GM23338 (cell line): ENCODE measurements at regions not wholly inside any gene's neighbourhood (a gene's known extent, or its start where the extent isn't known, plus 50 kb on each side); places are given as distances from the start of the nearest gene placed in this dataset.

Source experiments
- ATAC-seq: fragments of 200-7000 bp; cut with Tn5 transposase; 3 replicates; pipeline ENCODE4 v1.9.1; 2020
- DNase-seq: peaks from one replicate; pipeline ENCODE4 v3.0.0-alpha.2; 2015; ENCODE audit warnings: low spot score
- H2AFZ ChIP-seq: fragments of 200-600 bp; sonication (generic); 2 replicates; pipeline ENCODE4 v1.8.0; 2016; ENCODE audit warnings: antibody characterized with exemption, mild to moderate bottlenecking, moderate library complexity
- H3F3A ChIP-seq: fragments of 200-600 bp; sonication (generic); replicated peaks from 2 replicates; pipeline ENCODE4 v1.8.0; 2017; ENCODE audit warnings: antibody characterized with exemption, mixed run types, low read depth
- H3K27ac ChIP-seq: fragments of 200-600 bp; sonication (generic); 2 replicates; pipeline ENCODE4 v1.6.1; 2016; ENCODE audit warnings: low read depth
- H3K27me3 ChIP-seq: fragments of 200-600 bp; sonication (generic); 2 replicates; pipeline ENCODE4 v1.8.0; 2016; ENCODE audit warnings: mild to moderate bottlenecking, mixed run types, moderate library complexity; ENCODE audit not compliant: insufficient read depth
- H3K36me3 ChIP-seq: fragments of 200-600 bp; sonication (generic); 2 replicates; pipeline ENCODE4 v1.8.0; 2016; ENCODE audit warnings: mild to moderate bottlenecking; ENCODE audit not compliant: insufficient read depth
- H3K4me1 ChIP-seq: fragments of 200-600 bp; sonication (generic); 2 replicates; pipeline ENCODE4 v1.8.0; 2016; ENCODE audit warnings: mild to moderate bottlenecking, moderate library complexity; ENCODE audit not compliant: insufficient read depth
- H3K4me2 ChIP-seq: fragments of 200-600 bp; sonication (generic); 2 replicates; pipeline ENCODE4 v1.7.1; 2017; ENCODE audit warnings: mixed run types
- H3K4me3 ChIP-seq: fragments of 200-600 bp; sonication (generic); 2 replicates; pipeline ENCODE4 v1.6.1; 2016; ENCODE audit warnings: mixed run types
- H3K79me2 ChIP-seq: fragments of 200-600 bp; sonication (generic); replicated peaks from 2 replicates; pipeline ENCODE4 v1.8.0; 2017; ENCODE audit warnings: mild to moderate bottlenecking; ENCODE audit not compliant: insufficient read depth
- H3K9me2 ChIP-seq: fragments of 200-600 bp; sonication (generic); 2 replicates; pipeline ENCODE4 v1.8.0; 2017; ENCODE audit not compliant: insufficient read depth
- H4K20me1 ChIP-seq: fragments of 200-600 bp; sonication (generic); replicated peaks from 2 replicates; pipeline ENCODE4 v1.8.0; 2017; ENCODE audit warnings: mild to moderate bottlenecking; ENCODE audit not compliant: insufficient read depth
- H3K27ac Mint-ChIP-seq: 2 replicates; pipeline ENCODE4 v1.8.0; 2020; ENCODE audit warnings: inconsistent platforms, mild to moderate bottlenecking, moderate library complexity, mixed read lengths
- H3K27me3 Mint-ChIP-seq: 3 replicates; pipeline ENCODE4 v1.8.0; 2022; ENCODE audit warnings: low read depth, mild to moderate bottlenecking, moderate library complexity, mixed read lengths, inconsistent platforms; ENCODE audit not compliant: insufficient read depth, poor library complexity
- H3K36me3 Mint-ChIP-seq: 3 replicates; pipeline ENCODE4 v1.8.0; 2021; ENCODE audit warnings: low read depth, mild to moderate bottlenecking, inconsistent platforms, moderate library complexity, mixed read lengths
- H3K4me1 Mint-ChIP-seq: 3 replicates; pipeline ENCODE4 v1.8.0; 2020; ENCODE audit warnings: mild to moderate bottlenecking, inconsistent platforms, mixed read lengths
- H3K4me3 Mint-ChIP-seq: 3 replicates; pipeline ENCODE4 v1.8.0; 2021; ENCODE audit warnings: moderate library complexity, mild to moderate bottlenecking, inconsistent platforms, mixed read lengths
- H3K9me3 Mint-ChIP-seq: 3 replicates; pipeline ENCODE4 v1.8.0; 2020; ENCODE audit warnings: moderate library complexity, mild to moderate bottlenecking, inconsistent platforms, mixed read lengths
- CREB1 ChIP-seq: fragments of 250-450 bp; sonication (Bioruptor Pico); IDR thresholded peaks from 2 replicates; pipeline ENCODE4 v1.5.0; 2020; ENCODE audit warnings: low read depth, mild to moderate bottlenecking, moderate library complexity
- CTCF ChIP-seq, 2 experiments: fragments of 200-600 bp in 1 of 2; sonication (generic) in 1 of 2; conservative IDR thresholded peaks; 2 replicates each; pipeline versions ENCODE4 v1.5.1 to v1.6.1; 2016 to 2017; ENCODE audit warnings: antibody characterized with exemption in 2 of 2, low read depth in 2 of 2, mild to moderate bottlenecking in 2 of 2, moderate library complexity in 1 of 2
- ETS1 ChIP-seq: IDR thresholded peaks from 2 replicates; pipeline ENCODE4 v1.6.1; 2016; ENCODE audit warnings: antibody characterized with exemption
- EZH2 ChIP-seq: fragments of 200-600 bp; sonication (generic); IDR thresholded peaks from one replicate; pipeline ENCODE4 v1.8.0; 2017; ENCODE audit warnings: antibody characterized with exemption, mild to moderate bottlenecking, low read depth; ENCODE audit not compliant: unreplicated experiment
- EZH2phosphoT487 ChIP-seq: fragments of 200-600 bp; sonication (generic); IDR thresholded peaks from one replicate; pipeline ENCODE4 v1.8.1; 2018; ENCODE audit warnings: antibody characterized with exemption; ENCODE audit not compliant: unreplicated experiment
- JUNB ChIP-seq: IDR thresholded peaks from one replicate; pipeline ENCODE4 v1.6.1; 2016; ENCODE audit warnings: antibody characterized with exemption; ENCODE audit not compliant: unreplicated experiment
- NANOG ChIP-seq: IDR thresholded peaks from 2 replicates; pipeline ENCODE4 v1.6.1; 2016; ENCODE audit warnings: antibody characterized with exemption, borderline replicate concordance
- POLR2AphosphoS5 ChIP-seq: IDR thresholded peaks from 2 replicates; pipeline ENCODE4 v1.6.1; 2016; ENCODE audit warnings: antibody characterized with exemption, low read depth
- REST ChIP-seq: IDR thresholded peaks from one replicate; pipeline ENCODE4 v1.6.1; 2018; ENCODE audit warnings: antibody characterized with exemption; ENCODE audit not compliant: unreplicated experiment
- ZNF114 ChIP-seq: fragments of 250-450 bp; sonication (Bioruptor Pico); IDR thresholded peaks from 2 replicates; pipeline ENCODE4 v1.5.0; 2020; ENCODE audit warnings: mild to moderate bottlenecking, moderate library complexity
- ZNF331 ChIP-seq: fragments of 250-450 bp; sonication (Bioruptor Pico); IDR thresholded peaks from 2 replicates; pipeline ENCODE4 v1.5.0; 2020; ENCODE audit warnings: low read depth, mild to moderate bottlenecking, moderate library complexity

GRCh38 chr5:163943546-163943945, 438.1 kb downstream of the MAT2B start (continued):
- TF ChIP-seq CTCF (conservative IDR thresholded peaks at IDR 0.05; ENCODE audit: low read depth in 2 of 2) = no peak
- TF ChIP-seq POLR2AphosphoS5 = no peak
- TF ChIP-seq CREB1 (CRISPR knock-in tag) = no peak
- TF ChIP-seq JUNB = no peak
- TF ChIP-seq EZH2phosphoT487 = no peak
- TF ChIP-seq NANOG = no peak
- TF ChIP-seq REST = no peak

GRCh38 chr5:163944738-163945137, 439.3 kb downstream of the MAT2B start:
- H3K4me1 ChIP-seq = no peaks in the 10 kb centered on the region
- DNase-seq (no peak), ATAC-seq (no peak)
- H3K36me3 ChIP-seq = no peaks in the 10 kb centered on the region
- no peaks in the 10 kb centered on the region for H4K20me1 ChIP-seq
- Mint-ChIP-seq H3K27ac (no peak overlapping the region), H3K4me3 (no peak overlapping the region), H3K36me3 (no peaks in the 10 kb centered on the region), H3K27me3 (no peaks in the 10 kb centered on the region), H3K9me3 (no peaks in the 10 kb centered on the region), H3K4me1 (no peaks in the 10 kb centered on the region)
- no peak overlapping the region for H3K4me3 ChIP-seq
- no peak overlapping the region for H2AFZ ChIP-seq
- no peaks in the 10 kb centered on the region for H3F3A ChIP-seq
- H3K27me3 ChIP-seq = no peaks in the 10 kb centered on the region
- no peak overlapping the region for H3K27ac ChIP-seq
- no peaks in the 10 kb centered on the region for H3K79me2 ChIP-seq
- TF ChIP-seq CTCF (conservative IDR thresholded peaks at IDR 0.05; ENCODE audit: low read depth in 2 of 2) = no peak
- TF ChIP-seq POLR2AphosphoS5 = no peak
- TF ChIP-seq ETS1 = no peak
- no peak for TF ChIP-seq JUNB
- TF ChIP-seq REST = no peak
- no peak for TF ChIP-seq EZH2
- TF ChIP-seq CREB1 (CRISPR knock-in tag) = no peak
- TF ChIP-seq ZNF114 (CRISPR knock-in tag) = no peak
- no peak for TF ChIP-seq ZNF331 (CRISPR knock-in tag)
- TF ChIP-seq NANOG = no peak
- H3K4me2 ChIP-seq = no peak overlapping the region
- no peaks in the 10 kb centered on the region for H3K9me2 ChIP-seq
